BE2C (cell line): ENCODE measurements at regions not wholly inside any gene's neighbourhood (a gene's known extent, or its start where the extent isn't known, plus 50 kb on each side); places are given as distances from the start of the nearest gene placed in this dataset.
"Not testable (repeated sequence)": the region's sequence is repeated elsewhere in the genome, so short reads cannot be mapped to it uniquely, and the experiment has no call there.

Experiments used
- DNase-seq: peaks from one replicate; pipeline ENCODE4 v3.0.0-alpha.2; 2020
- H3K27me3 ChIP-seq: fragments of 250-450 bp; sonication (Bioruptor Pico); 2 replicates; pipeline ENCODE4 v1.5.1; 2020; ENCODE audit warnings: mild to moderate bottlenecking
- H3K36me3 ChIP-seq: fragments of 250-450 bp; sonication (Bioruptor Pico); 2 replicates; pipeline ENCODE4 v1.5.1; 2020; ENCODE audit warnings: mild to moderate bottlenecking
- H3K4me1 ChIP-seq: fragments of 250-450 bp; sonication (Bioruptor Pico); 2 replicates; pipeline ENCODE4 v1.5.1; 2020
- H3K4me3 ChIP-seq: 2 replicates; pipeline ENCODE4 v1.5.1; 2011; ENCODE audit warnings: low read depth, low read length
- H3K9me3 ChIP-seq: fragments of 250-450 bp; sonication (Bioruptor Pico); 2 replicates; pipeline ENCODE4 v1.5.1; 2020
- CTCF ChIP-seq: IDR thresholded peaks from 2 replicates; pipeline ENCODE4 v1.5.1; 2012; ENCODE audit warnings: mild to moderate bottlenecking, low read depth, low read length

- H3K9me3 ChIP-seq: no peaks in the 10 kb centered on the region
- no peaks in the 10 kb centered on the region for H3K36me3 ChIP-seq
- no peaks in the 10 kb centered on the region for H3K27me3 ChIP-seq
- no peak for TF ChIP-seq CTCF
- DNase-seq: no peak
- no peak overlapping the region for H3K4me3 ChIP-seq
- H3K4me1 ChIP-seq: no peaks in the 10 kb centered on the region
Measured at GRCh38 chr6:134407791-134408190, 89.9 kb upstream of the SGK1 start.

GRCh38 chr6:134406311-134406710 is 88.4 kb upstream of the SGK1 start:
- Histone ChIP-seq H3K4me1 (no peaks in the 10 kb centered on the region), H3K36me3 (no peaks in the 10 kb centered on the region), H3K9me3 (no peaks in the 10 kb centered on the region), H3K4me3 (no peak overlapping the region), H3K27me3 (no peaks in the 10 kb centered on the region)
- no peak for TF ChIP-seq CTCF
- no peak for DNase-seq

GRCh38 chr6:134405386-134406087 is 87.6 kb upstream of the SGK1 start:
- Histone ChIP-seq H3K36me3 (no peaks in the 10 kb centered on the region), H3K27me3 (no peaks in the 10 kb centered on the region), H3K9me3 (no peaks in the 10 kb centered on the region), H3K4me3 (no peak overlapping the region), H3K4me1 (no peaks in the 10 kb centered on the region)
- TF ChIP-seq CTCF: no peak
- DNase-seq: no peak

DNA sequence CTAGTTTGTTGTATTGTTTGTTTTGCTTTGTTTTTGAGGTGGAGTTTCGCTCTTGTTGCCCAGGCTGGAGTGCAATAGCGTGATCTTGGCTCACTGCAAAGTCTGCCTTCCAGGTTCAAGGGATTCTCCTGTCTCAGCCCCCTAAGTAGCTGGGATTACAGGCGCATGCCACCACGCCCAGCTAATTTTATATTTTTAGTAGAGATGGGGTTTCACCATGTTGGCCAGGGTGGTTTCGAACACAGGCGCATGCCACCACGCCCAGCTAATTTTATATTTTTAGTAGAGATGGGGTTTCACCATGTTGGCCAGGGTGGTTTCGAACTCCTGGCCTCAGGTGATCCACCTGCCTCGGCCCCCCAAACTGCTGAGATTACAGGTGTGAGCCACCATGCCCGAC is 85.4 kb upstream of the SGK1 start:
- H3K4me3 ChIP-seq, H3K27me3 ChIP-seq, H3K36me3 ChIP-seq, DNase-seq, H3K9me3 ChIP-seq, H3K4me1 ChIP-seq: not testable (repeated sequence)

- no peak for TF ChIP-seq CTCF
- Histone ChIP-seq H3K4me3 (no peak overlapping the region), H3K9me3 (no peaks in the 10 kb centered on the region), H3K27me3 (no peaks in the 10 kb centered on the region), H3K36me3 (no peaks in the 10 kb centered on the region), H3K4me1 (no peaks in the 10 kb centered on the region)
- no peak for DNase-seq
Measured at GRCh38 chr6:134402372-134402984, 84.6 kb upstream of the SGK1 start.

- Histone ChIP-seq H3K4me1 (no peaks in the 10 kb centered on the region), H3K4me3 (no peak overlapping the region), H3K9me3 (no peaks in the 10 kb centered on the region), H3K36me3 (no peaks in the 10 kb centered on the region), H3K27me3 (no peaks in the 10 kb centered on the region)
- no peak for TF ChIP-seq CTCF
- no peak for DNase-seq
Measured at GRCh38 chr6:134400941-134401340, 83.0 kb upstream of the SGK1 start.

DNA sequence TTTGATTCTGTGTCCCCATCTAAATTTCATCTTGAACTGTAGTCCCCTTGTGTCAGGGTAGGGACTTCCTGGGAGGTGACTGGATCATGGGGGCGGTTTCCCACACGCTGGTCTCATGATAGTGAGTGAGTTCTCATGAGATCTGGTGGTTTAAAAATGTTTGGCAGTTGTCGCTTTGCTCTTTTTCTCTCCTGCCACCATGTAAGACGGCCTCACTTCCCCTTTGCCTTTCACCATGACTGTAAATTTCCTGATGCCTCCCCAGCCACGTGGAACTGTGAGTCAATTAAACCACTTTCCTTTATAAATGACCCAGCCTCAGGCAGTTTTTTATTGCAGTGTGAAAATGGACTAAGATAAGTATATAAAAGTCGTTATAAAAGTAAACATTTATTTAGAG is 80.5 kb upstream of the SGK1 start:
- H3K27me3 ChIP-seq: no peaks in the 10 kb centered on the region
- no peak for TF ChIP-seq CTCF
- H3K4me1 ChIP-seq: no peaks in the 10 kb centered on the region
- no peak for DNase-seq
- H3K4me3 ChIP-seq: no peak overlapping the region
- no peaks in the 10 kb centered on the region for H3K36me3 ChIP-seq
- no peaks in the 10 kb centered on the region for H3K9me3 ChIP-seq
